HFFc6 (cell line): ENCODE measurements at regions not wholly inside any gene's neighbourhood (a gene's known extent, or its start where the extent isn't known, plus 50 kb on each side); places are given as distances from the start of the nearest gene placed in this dataset.

ENCODE experiments used
- DNase-seq: peaks from one replicate; pipeline ENCODE4 v3.0.0-alpha.2; 2018
- H3K27ac Mint-ChIP-seq: 2 replicates; pipeline ENCODE4 v1.8.0; 2020; ENCODE audit warnings: mild to moderate bottlenecking, mixed read lengths
- H3K27me3 Mint-ChIP-seq: 2 replicates; pipeline ENCODE4 v1.8.0; 2021; ENCODE audit warnings: mild to moderate bottlenecking, moderate library complexity, mixed read lengths; ENCODE audit not compliant: insufficient read depth
- H3K36me3 Mint-ChIP-seq: 2 replicates; pipeline ENCODE4 v1.8.0; 2021; ENCODE audit warnings: low read depth, mixed read lengths
- H3K4me1 Mint-ChIP-seq: 2 replicates; pipeline ENCODE4 v1.8.0; 2020; ENCODE audit warnings: low read depth, mixed read lengths
- H3K4me3 Mint-ChIP-seq: 2 replicates; pipeline ENCODE4 v1.8.0; 2020; ENCODE audit warnings: mild to moderate bottlenecking, moderate library complexity, mixed read lengths
- H3K9me3 Mint-ChIP-seq: 2 replicates; pipeline ENCODE4 v1.8.0; 2020; ENCODE audit warnings: mild to moderate bottlenecking, mixed read lengths
- TF ChIP-seq, protein P1 (sequence below): fragments of 200-600 bp; sonication (generic); IDR thresholded peaks from 2 replicates; pipeline ENCODE4 v1.5.0; 2021; ENCODE audit warnings: antibody characterized with exemption, mild to moderate bottlenecking

DNA sequence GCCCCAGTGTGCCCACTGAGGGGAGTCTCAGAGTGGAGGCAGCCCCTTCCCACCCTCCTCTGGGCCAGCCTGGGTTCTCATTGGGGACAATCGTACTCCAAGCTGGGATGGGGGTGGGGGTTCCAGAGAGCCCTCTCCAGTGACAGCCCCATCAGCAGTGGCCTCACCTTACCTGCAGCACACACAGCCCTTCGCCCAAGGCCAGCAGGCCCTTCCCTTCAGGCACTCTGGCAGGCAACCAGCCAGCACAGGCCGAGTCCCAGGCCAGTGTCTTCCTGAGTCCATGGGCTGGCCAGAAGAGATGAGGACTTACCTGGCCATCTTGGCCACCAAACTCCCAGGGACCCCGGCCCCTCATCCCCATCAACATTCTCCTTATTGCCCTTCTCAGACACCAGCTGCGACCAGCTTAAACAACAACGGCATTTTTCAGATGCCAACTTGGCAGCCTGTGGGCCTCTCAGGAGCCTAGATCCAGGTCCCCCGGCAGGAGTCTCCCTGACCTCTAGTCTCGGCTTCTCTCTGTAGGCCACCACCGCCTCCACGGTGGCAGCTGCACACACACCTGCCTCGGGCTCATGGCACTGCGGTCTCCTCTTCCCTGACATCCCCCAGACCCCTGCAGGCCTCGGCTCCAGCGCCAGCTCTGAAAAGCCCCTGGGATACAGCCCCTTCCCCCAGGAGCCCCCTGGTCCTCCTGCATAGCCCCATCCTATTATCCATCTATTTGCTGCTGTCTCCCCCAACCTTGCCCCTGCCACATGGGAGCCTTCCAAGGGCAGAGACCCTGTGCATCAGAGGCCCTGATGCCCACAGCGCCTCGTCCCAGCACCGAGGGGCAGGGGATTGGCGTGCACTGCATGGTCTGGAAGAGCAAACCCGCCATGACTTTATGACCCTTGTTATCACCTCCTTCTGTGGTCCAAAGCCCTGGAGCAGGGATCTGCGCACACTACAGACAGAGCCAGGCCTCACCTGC is 111.2 kb upstream of the FGF3 start:
- Mint-ChIP-seq H3K4me3 (no peak overlapping the region), H3K27ac (no peak overlapping the region), H3K36me3 (no peaks in the 10 kb centered on the region), H3K4me1 (no peaks in the 10 kb centered on the region), H3K27me3 (peaks cover 62% of the 10 kb centered on the region), H3K9me3 (no peaks in the 10 kb centered on the region)
- no peak for DNase-seq
- TF ChIP-seq, protein P1, sequence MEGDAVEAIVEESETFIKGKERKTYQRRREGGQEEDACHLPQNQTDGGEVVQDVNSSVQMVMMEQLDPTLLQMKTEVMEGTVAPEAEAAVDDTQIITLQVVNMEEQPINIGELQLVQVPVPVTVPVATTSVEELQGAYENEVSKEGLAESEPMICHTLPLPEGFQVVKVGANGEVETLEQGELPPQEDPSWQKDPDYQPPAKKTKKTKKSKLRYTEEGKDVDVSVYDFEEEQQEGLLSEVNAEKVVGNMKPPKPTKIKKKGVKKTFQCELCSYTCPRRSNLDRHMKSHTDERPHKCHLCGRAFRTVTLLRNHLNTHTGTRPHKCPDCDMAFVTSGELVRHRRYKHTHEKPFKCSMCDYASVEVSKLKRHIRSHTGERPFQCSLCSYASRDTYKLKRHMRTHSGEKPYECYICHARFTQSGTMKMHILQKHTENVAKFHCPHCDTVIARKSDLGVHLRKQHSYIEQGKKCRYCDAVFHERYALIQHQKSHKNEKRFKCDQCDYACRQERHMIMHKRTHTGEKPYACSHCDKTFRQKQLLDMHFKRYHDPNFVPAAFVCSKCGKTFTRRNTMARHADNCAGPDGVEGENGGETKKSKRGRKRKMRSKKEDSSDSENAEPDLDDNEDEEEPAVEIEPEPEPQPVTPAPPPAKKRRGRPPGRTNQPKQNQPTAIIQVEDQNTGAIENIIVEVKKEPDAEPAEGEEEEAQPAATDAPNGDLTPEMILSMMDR = no peak

DNA sequence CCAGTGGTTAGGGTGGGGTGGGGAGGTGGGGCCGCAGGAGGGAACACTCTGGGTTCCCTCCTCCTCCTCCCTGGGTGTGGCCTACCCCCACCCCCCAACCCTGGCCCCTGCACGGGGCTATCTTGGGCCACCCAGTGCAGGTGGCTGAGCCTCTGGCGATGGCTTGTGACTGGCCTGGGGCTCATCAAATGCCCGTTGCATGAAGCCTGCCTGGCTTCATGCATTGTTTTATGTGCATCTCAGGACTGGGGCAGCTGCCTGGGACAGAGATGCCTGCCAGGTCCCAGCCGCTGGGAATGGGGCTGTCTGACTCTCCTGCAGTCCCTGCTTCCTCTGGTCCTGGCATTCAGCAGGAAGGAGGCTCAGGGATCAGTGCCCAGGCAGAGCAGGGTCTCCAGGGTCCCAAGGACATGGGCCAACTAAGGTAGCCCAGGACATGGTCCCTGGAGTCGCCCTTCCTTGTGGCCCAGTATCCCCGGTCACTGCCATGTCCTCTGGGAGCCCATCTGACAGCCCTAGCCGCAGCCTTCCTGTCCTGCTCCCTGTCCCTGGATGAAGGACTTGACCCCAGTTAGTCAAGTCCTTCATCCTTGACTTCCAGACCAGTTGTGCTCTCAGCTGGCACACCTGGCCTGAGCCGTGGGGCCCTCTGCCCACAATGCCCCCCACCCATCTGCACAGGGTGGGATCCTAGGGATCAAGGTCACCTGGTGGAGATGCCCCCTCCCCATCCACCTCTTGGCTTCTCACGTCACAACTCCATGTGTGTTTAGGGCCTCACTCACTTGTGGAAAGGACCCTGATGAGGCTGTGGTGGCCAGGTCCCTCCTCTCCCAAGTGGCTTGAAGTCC is 112.1 kb upstream of the FGF3 start:
- Mint-ChIP-seq H3K27ac (no peak overlapping the region), H3K4me1 (no peaks in the 10 kb centered on the region), H3K27me3 (peaks cover 54% of the 10 kb centered on the region), H3K4me3 (no peak overlapping the region), H3K9me3 (no peaks in the 10 kb centered on the region), H3K36me3 (no peaks in the 10 kb centered on the region)
- DNase-seq = no peak
- TF ChIP-seq, protein P1 = no peak

DNA sequence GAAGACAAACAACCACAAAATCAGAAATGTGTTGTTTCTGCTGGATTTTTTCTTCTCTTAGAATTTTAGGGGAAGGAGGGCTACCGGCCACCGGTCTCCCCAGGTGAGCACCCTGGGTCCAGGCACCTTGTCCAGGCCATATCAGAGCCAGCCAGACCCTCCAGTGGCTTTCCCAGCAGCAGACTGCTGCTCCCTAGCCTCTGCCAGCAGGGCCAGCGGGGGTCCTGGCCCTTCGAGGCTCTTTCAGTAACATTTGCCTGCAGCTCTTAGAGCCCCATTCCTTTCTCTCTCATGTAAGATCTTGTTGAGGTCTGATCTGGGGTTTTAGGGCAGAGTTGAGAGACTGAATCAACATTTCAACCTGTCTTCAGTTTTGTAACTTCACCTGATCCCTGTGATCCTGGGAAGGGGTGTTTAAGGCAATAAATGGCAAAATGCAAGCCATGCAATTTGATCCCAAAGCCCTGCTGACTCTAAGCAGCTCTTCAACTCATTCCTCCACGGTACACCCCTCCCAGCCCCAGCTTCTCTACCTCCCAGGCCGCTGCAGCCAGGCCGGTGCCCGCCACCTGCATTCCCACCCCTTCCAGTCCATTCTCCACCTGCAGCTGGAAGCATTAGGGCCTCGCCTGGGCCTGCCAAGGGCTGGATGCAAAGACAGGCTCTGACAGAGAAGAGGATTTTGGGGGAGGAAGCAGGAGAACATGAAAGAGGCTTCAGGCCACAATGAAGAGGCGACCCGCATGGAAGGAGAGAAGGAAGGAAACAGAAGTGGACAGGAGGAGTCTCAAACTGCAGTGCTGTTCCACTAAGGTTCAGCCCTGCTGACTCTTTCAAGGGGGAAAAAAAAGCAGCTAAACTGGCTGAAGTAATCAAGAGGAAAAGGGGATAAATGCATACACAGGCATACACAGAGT is 113.0 kb upstream of the FGF3 start:
- Mint-ChIP-seq H3K9me3 (no peaks in the 10 kb centered on the region), H3K4me1 (no peaks in the 10 kb centered on the region), H3K27ac (no peak overlapping the region), H3K36me3 (no peaks in the 10 kb centered on the region), H3K4me3 (no peak overlapping the region), H3K27me3 (peaks cover 44% of the 10 kb centered on the region)
- no peak for DNase-seq
- TF ChIP-seq, protein P1 = no peak

DNA sequence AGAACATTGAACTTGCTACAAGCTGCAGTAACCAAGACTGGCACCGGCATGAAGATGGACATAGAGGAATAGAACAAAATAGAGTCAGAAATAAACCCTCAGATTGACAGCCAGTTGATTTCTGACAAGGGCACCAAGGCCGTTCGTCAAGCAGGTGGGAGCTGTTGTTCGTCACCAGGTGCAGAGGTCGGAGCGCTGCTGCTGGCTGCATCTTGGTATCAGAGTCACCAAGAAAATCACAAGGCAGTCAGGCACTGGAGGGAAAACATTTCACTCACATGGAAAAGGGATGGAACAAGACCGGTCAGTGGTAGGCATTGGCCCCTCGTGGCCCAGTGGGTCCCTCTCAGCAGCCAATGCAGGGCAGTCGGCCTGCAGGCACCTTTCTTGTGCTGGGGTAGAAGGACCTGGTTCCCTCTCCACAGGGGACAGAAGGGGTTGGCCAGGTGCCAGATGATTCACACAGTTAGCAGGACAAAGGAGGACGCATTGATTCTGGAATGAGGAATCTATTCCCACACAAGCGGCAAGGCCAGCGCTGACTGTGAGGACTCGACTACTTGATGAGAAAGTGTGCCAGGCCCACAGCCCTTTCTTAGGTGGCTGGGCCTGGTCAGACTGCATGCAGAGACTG is 115.8 kb upstream of the FGF3 start:
- no peaks in the 10 kb centered on the region for H3K36me3 Mint-ChIP-seq
- H3K4me3 Mint-ChIP-seq = no peak overlapping the region
- no peak for DNase-seq
- no peak overlapping the region for H3K27ac Mint-ChIP-seq
- TF ChIP-seq, protein P1 = no peak
- peaks cover 44% of the 10 kb centered on the region for H3K27me3 Mint-ChIP-seq
- no peaks in the 10 kb centered on the region for H3K4me1 Mint-ChIP-seq
- H3K9me3 Mint-ChIP-seq = no peaks in the 10 kb centered on the region
